GM21723 (cell line): ENCODE measurements at regions not wholly inside any gene's neighbourhood (a gene's known extent, or its start where the extent isn't known, plus 50 kb on each side); places are given as distances from the start of the nearest gene placed in this dataset.

Experiments
- ATAC-seq: cut with Tn5 transposase; IDR thresholded peaks from one replicate; pipeline ENCODE4 v1.9.1; 2021; ENCODE audit warnings: mild to moderate bottlenecking, moderate library complexity; ENCODE audit not compliant: unreplicated experiment

GRCh38 chr7:85734823-85735222 lies 548.0 kb upstream of the SEMA3D start:
- no peak for ATAC-seq

GRCh38 chr7:85733169-85733915 lies 546.5 kb upstream of the SEMA3D start:
- no peak for ATAC-seq

GRCh38 chr7:85730012-85730411 lies 543.2 kb upstream of the SEMA3D start:
- ATAC-seq = no peak

GRCh38 chr7:85725026-85725425 lies 538.2 kb upstream of the SEMA3D start:
- ATAC-seq = no peak

- ATAC-seq = no peak
These were observed 533.4 kb upstream of the SEMA3D start for GRCh38 chr7:85719981-85720953.

- ATAC-seq = no peak
These were observed 529.5 kb upstream of the SEMA3D start for GRCh38 chr7:85716353-85716752.

- no peak for ATAC-seq
These were observed 528.1 kb upstream of the SEMA3D start for GRCh38 chr7:85714951-85715350.

- peak; percentile 89 for ATAC-seq
These were observed 527.3 kb upstream of the SEMA3D start for GRCh38 chr7:85714043-85714578.

GRCh38 chr7:85713171-85713570 lies 526.3 kb upstream of the SEMA3D start:
- no peak for ATAC-seq

GRCh38 chr7:85711894-85712293 lies 525.0 kb upstream of the SEMA3D start:
- no peak for ATAC-seq

- ATAC-seq = no peak
These were observed 524.1 kb upstream of the SEMA3D start for GRCh38 chr7:85710960-85711359.

GRCh38 chr7:85708221-85708620 lies 521.4 kb upstream of the SEMA3D start:
- no peak for ATAC-seq

- no peak for ATAC-seq
These were observed 518.2 kb upstream of the SEMA3D start for GRCh38 chr7:85705076-85705475.

GRCh38 chr7:85703251-85704010 lies 516.6 kb upstream of the SEMA3D start:
- ATAC-seq = no peak

GRCh38 chr7:85702348-85702747 lies 515.5 kb upstream of the SEMA3D start:
- ATAC-seq = no peak

GRCh38 chr7:85699482-85699881 lies 512.6 kb upstream of the SEMA3D start:
- ATAC-seq = no peak

GRCh38 chr7:85695533-85695932 lies 508.7 kb upstream of the SEMA3D start:
- no peak for ATAC-seq

GRCh38 chr7:85695041-85695440 lies 508.2 kb upstream of the SEMA3D start:
- ATAC-seq = no peak

- ATAC-seq = no peak
These were observed 506.5 kb upstream of the SEMA3D start for GRCh38 chr7:85693326-85693725.

- ATAC-seq = no peak
These were observed 501.9 kb upstream of the SEMA3D start for GRCh38 chr7:85688712-85689111.
